ELR (cell line): ENCODE measurements at regions not wholly inside any gene's neighbourhood (a gene's known extent, or its start where the extent isn't known, plus 50 kb on each side); places are given as distances from the start of the nearest gene placed in this dataset.
"Not testable (repeated sequence)": the region's sequence is repeated elsewhere in the genome, so short reads cannot be mapped to it uniquely, and the experiment has no call there.

ENCODE experiments used
- DNase-seq: peaks from one replicate; pipeline ENCODE4 v3.0.0-alpha.2; 2015; ENCODE audit warnings: low read depth

DNA sequence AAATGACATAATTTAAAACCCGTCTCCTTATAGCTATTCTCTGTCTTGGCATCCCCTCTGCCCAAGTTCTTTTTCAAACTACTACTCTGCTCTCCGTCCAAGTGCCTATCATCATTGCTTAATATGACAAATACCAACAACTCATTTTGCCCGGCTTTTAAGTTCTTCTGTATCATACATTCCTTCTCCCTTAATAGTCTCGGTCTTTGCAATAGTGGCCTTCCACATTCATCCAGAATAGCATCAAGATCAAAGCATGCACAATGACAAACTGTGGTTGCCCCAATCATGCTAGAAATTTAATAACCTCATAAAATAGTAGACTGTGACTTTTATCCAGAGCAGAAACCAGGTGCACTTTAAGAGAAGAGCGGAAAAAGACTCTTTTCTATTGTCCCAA is 198.9 kb downstream of the ETV1 start:
- DNase-seq, result peak; percentile 49

DNA sequence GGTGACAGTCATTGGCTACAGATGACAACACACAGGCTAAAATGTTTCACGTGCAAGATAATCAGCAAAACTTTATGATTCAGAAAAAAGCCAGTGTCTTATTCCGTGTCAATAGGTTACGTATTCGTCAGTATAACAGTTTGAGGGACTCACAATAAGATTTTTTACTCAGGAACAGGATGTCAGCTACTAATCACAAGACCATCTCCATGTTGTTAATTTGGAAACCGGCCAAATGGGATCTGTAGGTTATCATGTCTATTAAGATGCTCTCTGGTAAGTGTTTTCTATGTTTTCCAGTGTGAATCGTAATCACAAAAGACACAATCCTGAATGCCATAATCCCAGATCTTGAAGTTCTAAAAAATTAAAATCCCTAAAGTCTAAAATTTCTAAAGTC is 197.3 kb downstream of the ETV1 start:
- DNase-seq, result no peak

DNA sequence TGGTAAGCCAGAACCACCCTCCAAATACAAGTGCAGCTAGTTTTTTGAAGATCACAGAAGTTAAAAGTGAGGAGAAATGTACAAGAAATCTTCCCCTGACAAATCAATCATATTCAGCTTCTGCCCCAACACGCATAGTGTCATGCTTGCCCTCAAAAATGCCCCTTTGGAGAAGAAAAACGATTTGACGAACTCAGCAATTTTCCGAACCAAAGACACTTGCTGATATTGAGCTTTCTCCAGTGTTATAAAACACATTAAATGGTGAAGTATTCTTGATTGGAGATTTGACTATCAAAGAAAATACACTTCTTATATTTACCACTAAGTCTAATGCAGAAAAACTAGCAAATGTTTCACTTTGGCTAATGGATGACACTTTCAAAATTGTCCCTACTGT is 195.5 kb downstream of the ETV1 start:
- no peak for DNase-seq

DNA sequence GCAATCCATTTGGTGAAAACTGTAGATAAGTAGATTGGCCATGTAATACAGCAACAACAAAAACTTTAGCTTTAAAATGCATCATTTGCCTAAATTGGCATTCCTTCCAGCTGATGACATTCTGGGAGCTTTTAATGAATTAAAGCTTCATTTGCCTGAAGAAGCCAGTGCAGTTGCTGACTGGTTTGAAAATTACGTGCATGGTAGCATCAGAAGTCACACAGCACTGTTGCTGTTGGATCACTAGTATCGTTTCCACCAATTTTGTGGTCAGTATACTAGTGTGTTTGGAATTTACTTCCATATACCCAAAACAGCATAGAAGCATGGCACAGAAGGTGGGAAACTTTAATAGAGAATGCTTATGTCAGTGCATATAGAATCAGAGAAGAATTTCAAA is 194.9 kb downstream of the ETV1 start:
- DNase-seq, result no peak

DNA sequence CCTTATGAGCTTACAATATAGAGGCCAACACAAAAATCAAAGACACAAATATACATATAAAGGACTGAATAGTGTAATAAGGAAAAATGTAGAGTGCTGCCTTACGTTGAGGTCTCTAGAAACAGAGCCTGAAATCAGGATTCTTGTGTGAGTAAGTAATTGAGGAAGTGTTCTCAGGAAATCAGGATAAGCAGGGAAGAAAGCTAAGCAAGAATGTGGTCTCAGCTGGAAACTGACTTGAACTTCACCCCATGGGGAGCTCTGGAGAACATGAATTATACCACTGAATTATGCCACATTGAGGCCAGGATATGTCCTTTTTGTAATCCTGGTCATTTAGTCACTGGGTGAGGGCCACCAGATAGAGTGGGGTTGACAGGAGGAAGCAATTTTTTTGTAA is 191.9 kb downstream of the ETV1 start:
- no peak for DNase-seq

DNA sequence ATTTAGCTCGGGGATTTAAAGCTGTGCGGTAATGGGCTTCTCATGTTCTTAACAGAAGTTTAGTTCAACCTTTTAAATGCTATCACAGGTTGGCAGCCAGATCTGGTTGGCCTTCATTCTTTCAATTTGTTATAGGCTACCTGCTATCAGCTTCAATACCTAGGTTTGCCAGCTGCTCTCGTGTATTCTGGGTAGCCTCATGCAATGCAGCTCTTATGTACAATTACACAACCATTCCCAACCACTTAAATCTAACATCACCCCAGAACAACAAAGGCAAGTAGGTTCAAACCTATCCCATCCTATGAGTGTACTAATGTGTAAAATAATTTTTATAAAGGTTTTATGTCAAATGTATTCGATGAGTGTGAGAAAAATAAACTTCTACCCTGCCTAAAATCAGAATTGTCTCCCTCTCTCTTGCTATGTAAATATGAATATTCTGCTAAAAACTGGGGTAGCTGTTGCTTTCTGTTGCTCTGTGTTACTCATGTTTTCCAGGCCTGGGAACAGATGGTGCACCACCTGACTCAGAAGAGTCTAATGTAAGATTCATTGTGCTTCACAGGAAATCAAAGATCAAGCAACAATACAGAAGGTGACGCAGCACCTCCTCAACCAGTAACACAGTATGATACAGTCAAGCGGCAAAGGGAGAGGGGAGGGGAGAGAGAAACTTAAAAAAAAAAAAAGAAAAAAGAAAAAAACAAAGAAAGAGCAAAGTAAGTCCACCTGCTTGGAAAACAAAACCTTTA is 188.6 kb downstream of the ETV1 start:
- DNase-seq, result peak; percentile 98

DNA sequence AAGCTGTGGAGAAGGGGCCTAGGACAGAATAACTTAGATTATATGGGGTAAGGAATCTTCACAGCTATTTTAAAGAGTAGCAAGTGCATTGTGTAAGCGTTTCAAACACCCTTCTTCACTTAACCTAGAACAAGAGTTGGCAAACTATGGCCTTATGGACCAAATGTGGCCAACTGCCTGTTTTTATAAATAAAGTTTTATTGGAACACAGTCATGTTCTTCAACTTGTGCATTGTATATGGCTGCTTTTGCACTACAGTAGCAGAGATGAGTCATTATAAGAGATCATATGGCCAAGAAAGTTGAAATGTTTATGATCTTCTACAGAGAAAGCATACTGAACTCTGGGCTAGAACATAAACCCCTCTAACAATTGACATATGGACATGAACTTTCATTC is 187.8 kb downstream of the ETV1 start:
- peak; percentile 45 for DNase-seq

DNA sequence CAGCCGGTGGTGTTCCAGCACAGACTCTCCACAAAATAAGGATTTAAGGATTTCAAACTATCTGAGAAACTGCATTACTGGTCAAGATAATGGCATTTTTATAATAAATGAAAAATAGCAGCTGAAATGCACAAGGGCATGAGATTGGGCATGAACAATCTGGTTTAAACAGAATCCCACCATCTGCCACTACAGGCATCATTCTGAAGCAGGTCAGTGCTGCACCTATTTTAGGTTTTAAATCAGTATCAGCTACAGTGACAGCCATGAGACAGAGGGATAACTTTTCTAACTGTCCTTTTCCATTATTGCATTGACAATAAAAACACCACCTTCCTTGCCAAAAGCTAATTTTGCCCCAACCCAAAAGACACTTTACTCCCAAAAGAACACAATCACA is 186.8 kb downstream of the ETV1 start:
- no peak for DNase-seq

DNA sequence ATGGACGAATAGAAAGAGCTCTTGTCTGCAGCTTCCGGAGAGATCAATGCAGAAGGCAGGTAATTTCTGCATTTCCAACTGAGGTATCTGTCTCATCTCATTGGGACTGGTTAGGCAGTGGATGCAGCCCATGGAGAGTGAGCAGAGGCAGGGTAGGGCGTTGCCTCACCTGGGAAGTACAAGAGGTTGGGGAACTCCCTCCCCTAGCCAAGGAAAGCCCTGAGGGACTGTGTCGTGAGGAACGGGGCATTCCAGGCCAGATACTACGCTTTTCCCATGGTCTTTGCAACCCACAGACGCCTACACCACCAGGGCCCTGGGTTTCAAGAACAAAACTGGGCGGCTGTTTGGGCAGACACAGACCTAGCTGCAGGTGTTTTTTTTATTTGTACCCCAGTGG is 186.3 kb downstream of the ETV1 start:
- no peak for DNase-seq

DNA sequence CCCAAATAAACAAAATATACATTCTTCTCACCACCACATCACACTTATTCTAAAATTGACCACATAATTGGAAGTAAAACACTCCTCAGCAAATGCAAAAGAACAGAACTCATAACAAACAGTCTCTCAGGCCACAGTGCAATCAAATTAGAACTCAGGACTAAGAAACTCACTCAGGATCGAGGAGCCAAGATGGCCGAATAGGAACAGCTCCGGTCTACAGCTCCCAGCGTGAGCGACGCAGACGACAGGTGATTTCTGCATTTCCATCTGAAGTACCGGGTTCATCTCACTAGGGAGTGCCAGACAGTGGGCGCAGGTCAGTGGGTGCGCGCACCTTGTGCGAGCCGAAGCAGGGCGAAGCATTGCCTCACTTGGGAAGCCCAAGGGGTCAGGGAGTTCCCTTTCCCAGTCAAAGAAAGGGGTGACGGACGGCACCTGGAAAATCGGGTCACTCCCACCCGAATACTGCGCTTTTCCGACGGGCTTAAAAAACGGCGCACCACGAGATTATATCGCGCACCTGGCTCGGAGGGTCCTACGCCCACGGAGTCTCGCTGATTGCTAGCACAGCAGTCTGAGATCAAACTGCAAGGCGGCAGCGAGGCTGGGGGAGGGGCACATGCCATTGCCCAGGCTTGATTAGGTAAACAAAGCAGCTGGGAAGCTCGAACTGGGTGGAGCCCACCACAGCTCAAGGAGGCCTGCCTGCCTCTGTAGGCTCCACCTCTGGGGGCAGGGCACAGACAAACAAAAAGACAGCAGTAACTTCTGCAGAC is 183.2 kb downstream of the ETV1 start:
- DNase-seq, result not testable (repeated sequence)

DNA sequence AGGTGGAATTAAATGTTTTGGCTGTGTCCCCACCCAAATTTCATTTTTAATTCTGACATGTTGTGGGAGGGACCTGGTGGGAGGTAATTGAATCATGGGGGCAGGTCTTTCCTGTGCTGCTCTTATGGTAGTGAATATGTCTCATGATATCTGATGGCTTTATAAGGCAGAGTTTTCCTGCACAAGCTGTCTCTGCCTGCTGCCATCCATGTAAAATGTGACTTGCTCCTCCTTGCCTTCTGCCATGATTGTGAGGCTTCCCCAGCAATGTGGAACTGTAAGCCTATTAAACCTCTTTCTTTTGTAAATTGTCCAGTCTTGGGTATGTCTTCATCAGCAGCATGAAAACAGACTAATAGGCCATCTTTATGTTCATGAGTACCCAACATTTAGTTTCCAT is 172.2 kb downstream of the ETV1 start:
- not testable (repeated sequence) for DNase-seq

DNA sequence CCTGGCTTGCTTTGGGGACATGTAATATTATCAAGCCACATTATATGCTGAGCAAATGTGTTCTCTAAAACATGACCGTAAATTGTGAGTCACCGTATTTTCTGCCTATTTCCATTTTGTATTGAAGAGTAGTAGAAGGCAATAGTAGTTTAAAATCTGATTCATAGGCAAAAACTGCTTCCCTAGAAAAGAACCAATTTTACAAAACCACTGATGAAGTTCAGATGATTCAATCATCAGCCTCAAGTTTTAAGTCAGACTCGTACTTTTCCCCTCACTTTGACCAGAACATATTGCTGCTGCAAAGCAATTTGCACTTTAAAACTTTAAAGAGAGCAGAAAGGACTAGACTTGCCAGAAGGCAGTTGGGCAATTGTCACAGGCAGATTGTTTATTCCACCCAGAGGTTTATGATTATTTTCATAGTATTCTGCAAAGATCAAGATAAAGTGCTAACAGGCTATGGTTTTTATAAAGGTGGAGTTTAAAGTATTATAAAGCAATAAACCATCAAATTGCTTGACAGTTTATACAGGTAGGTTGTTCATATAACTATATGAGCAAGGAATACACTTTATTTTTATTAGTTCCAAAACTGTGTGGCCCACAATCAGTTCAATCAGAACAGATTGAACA is 168.2 kb downstream of the ETV1 start:
- DNase-seq, result peak; percentile 59

DNA sequence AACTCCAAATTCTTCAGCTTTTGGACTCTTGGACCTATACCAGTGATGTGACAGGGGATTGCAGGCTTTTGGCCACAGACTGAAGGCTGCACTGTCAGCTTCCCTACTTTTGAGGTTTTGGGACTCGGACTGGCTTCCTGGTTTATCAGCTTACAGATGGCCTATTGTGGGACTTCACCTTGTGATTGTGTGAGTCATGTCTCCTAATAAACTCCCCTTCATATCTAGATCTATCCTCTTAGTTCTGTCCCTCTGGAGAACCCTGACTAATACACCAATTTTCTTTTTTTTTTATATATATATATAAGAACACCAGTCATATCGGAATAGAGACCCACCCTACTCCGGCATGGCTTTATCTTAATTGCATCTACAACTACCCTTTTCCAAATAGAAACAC is 166.8 kb downstream of the ETV1 start:
- DNase-seq, result peak; percentile 58

DNA sequence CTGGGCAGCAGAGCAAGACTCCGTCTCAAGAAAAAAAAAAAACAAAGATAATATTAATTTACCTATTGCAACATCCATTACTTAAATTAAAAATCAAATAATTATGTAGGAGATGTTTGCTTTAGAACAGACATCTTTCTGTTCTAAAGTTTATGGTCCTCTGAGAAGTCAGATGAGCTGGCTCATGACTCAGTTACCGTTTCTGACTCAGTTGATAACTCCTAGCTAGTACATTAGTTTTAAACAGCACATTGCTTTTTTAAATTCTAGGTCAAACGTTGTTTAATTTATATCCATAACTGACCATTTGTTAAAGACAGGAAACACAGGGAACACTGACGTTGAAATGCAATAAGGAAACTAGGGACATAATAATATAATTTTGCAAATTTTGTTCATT is 162.7 kb downstream of the ETV1 start:
- DNase-seq, result peak; percentile 74

DNA sequence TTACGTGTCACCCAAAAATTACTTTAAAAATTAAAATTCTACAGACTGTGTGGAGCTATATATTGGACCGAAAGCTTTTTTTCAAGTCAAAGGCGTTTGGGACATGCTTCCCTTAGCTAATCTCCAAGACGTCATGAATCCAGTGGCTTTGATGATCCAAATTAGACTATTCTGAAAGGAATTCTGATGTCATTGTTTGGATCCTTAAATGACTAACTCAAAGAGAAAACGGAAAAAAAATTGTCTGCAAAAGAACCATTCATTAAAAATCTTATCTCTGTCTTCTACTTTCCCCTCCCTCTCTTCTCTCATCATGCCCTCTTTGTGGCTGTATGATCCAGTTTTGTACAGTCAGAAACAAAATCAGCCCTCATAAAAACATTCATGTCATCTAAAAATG is 161.8 kb downstream of the ETV1 start:
- DNase-seq, result peak; percentile 49

DNA sequence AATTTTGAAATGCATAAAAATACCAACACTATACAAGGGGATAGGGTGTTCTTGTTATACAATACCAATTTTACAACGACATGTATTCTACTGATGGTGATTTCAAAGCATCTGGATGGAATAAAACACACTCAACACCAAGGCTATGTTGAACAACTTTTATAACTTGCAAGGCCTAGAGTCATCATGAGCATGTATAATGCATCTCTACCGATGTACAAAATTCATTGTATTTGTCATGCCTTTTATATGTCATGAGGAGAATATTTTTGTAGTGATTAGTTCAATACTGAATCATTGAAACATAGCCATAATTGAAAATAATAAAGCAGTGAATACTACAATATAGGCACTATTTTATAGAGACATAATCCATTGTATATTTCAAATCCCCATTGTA is 160.2 kb downstream of the ETV1 start:
- peak; percentile 64 for DNase-seq

DNA sequence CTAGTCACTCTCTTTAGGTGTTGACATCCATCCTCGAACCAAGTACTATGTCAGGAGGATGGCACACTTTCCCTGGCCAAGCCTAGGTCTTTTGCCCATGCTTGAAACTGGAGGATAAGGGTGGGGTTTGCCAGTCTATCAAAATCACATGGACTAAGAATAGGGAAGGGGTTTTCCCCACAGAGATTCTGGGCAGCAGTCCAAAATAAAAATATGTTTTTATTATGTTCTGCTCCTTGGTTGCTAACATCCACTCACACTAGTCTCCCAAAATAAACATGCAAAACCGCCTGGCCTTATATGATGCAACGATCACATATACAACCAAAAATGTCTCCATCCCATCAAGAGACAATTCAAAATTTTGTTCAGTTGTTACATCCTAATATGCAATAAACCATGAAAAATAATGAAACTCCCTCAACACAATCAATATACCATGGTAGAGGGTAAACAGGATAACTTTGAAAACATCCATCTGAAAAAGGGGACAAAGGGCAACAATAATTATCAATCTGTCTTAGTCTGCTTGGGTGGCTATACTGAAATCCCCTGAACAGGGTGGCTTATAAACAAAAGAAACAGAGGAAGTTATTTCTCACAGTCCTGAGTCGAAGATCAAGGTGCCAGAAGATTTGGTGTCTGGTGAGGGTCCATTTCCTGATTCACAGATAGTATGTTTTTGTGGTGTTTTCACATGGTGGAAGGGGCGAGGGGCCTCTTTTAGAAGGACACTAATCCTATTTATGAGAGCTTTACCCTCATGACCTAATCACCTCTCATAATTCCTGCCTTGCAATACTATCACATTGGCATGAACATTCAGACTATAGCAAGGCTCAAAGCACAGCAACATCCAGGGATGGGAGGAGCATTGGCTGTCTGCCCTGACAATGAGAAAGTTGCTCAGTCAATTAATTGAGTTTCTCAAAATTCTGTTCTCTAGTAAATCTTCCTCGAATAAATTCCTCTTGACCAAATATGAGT is 159.3 kb downstream of the ETV1 start:
- DNase-seq, result peak; percentile 75

DNA sequence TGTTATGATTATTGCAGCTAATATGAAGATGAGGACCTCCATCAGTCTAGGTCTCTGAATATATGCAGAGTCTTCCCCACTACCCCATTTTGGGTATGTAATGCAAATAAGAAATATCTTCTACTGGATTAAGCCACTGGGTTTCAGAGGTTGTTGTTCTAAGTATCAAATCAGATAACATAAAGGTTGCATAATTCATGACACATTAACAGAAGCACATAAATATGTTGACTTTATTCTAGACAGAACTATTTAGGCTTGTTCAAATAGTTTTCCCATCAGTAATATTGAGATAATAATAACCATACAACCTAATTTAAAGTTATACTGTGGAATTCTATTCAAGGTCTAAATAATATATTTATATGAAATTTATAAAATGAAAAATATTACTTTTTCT is 157.1 kb downstream of the ETV1 start:
- peak; percentile 22 for DNase-seq

DNA sequence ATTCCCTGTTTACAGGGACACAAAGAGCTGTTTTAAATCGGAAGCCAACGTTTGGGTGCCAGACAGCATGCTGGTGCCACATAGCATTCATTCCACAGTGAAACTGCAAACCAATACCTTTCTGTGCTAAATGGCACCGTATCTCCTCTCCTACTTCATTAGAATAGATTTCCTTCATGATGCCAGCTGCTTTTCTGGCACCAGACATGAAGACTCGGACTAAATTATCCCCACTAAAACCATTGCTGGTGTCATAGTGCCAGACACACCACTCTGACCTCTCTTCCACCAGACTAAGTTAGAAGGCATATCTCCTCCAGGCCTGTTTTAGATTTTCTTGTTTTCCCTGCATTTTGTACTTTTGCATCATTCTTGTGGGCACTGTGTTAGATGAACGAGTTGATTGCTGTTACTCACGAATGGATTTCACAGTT is 155.1 kb downstream of the ETV1 start:
- no peak for DNase-seq

DNA sequence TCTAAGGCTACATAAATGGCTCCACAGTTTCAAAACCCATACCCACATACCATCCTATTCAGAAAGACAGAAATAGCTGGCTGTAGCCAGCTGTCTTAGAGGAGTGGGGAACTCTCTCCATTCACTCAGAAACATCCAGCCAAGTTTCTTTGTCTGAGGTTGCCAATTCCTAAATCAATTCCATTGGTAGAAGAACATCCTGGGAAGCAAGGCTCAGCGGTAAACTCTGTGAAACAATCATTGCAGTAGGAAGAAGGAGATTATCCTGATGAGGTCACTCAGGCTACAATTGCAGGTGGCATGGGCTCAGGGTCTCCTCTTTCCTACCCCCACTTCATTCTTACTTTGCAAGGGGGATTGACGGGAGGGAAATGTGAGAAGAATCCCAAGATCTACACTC is 154.0 kb downstream of the ETV1 start:
- no peak for DNase-seq

DNA sequence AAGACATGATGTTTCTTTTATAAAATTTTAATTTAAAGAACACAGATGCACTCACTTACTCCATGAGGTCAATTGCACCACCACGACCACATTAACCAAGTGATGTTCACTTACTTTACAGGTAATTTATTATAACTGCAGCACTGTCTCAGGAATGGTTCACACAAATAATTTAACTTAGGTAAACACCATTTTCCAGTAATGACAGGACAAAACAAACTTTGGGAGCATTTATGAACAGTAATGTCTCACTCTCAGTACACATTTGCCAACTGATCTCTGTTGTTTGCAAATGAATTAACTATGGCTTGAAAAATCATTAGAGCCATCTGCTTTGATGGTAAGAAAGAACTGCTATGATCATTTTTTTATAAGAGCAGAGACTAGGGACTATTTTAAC is 150.4 kb downstream of the ETV1 start:
- DNase-seq, result no peak
